ENCODE measurements at regions not wholly inside any gene's neighbourhood (a gene's known extent, or its start where the extent isn't known, plus 50 kb on each side); places are given as distances from the start of the nearest gene placed in this dataset.

- 0 out of 2 replicates have a peak, but pooled peaks have one; percentile 59 for TF ChIP-seq ZNF197 (CRISPR knock-in tag; IDR thresholded peaks at IDR 0.05; ENCODE audit: low read depth)
- no peak for TF ChIP-seq JUN (IDR thresholded peaks at IDR 0.05; ENCODE audit: borderline replicate concordance, low read depth, low read length)
- peak; percentile 59; the same call in 1 of the 2 replicates for TF ChIP-seq JUN (CRISPR knock-in tag; IDR thresholded peaks at IDR 0.05; ENCODE audit: borderline replicate concordance)
- no peak for TF ChIP-seq PHB2 (IDR thresholded peaks at IDR 0.05; ENCODE audit: low read depth)
- TF ChIP-seq RBBP5 (IDR thresholded peaks at IDR 0.05; ENCODE audit: borderline replicate concordance, insufficient read depth, low read length, poor library complexity, severe bottlenecking): peak; percentile 32
- no peak for TF ChIP-seq PTBP1 (IDR thresholded peaks at IDR 0.05; ENCODE audit: low read depth, low read length)
- no peak for TF ChIP-seq ZNF589 (CRISPR knock-in tag; IDR thresholded peaks at IDR 0.05; ENCODE audit: low read depth)
- peak in 1 of 2 experiments; percentile 80; a peak in 2 of 4 replicates for TF ChIP-seq TBL1XR1 (IDR thresholded peaks at IDR 0.05; ENCODE audit: low read length in 2 of 2)
- no peak for TF ChIP-seq ARID3B (CRISPR knock-in tag; IDR thresholded peaks at IDR 0.05; ENCODE audit: borderline replicate concordance)
- peak; percentile 42; the same call in 1 of the 2 replicates for TF ChIP-seq HBP1 (CRISPR knock-in tag; IDR thresholded peaks at IDR 0.05)
- peak; percentile 26; the same call in 1 of the 2 replicates for TF ChIP-seq CREM (IDR thresholded peaks at IDR 0.05; ENCODE audit: low read depth)
- TF ChIP-seq KLF16 (IDR thresholded peaks at IDR 0.05): no peak
- TF ChIP-seq STAT5A (IDR thresholded peaks at IDR 0.05; ENCODE audit: borderline replicate concordance, low read length): no peak
- no peak for TF ChIP-seq ID3 (CRISPR knock-in tag; IDR thresholded peaks at IDR 0.05)
- no peak for TF ChIP-seq ID3 (tag; IDR thresholded peaks at IDR 0.05)
- TF ChIP-seq HDAC8 (tag; IDR thresholded peaks at IDR 0.05): peak; percentile 78; the same call in 1 of the 2 replicates
- TF ChIP-seq TRIM24 (IDR thresholded peaks at IDR 0.05): 0 out of 4 replicates have a peak, but pooled peaks of 1 of the 2 experiments have one; percentile 34
- no peak for TF ChIP-seq ZBTB7A (IDR thresholded peaks at IDR 0.05; ENCODE audit: borderline replicate concordance, control insufficient read depth, low read depth, low read length)
- TF ChIP-seq MTA1 (IDR thresholded peaks at IDR 0.05; ENCODE audit: borderline replicate concordance): 0 out of 2 replicates have a peak, but pooled peaks have one; percentile 56
- no peak for TF ChIP-seq NEUROD1 (IDR thresholded peaks at IDR 0.05; ENCODE audit: borderline replicate concordance, low read depth, low read length, partially characterized antibody)
- no peak for TF ChIP-seq TSHZ1 (CRISPR knock-in tag; IDR thresholded peaks at IDR 0.05)
These were observed 118.1 kb downstream of the VEGFA start (continued) for GRCh38 chr6:43887906-43888683.

Data from K562 (cell line).